GM20000 (cell line): ENCODE measurements at regions not wholly inside any gene's neighbourhood (a gene's known extent, or its start where the extent isn't known, plus 50 kb on each side); places are given as distances from the start of the nearest gene placed in this dataset.

Source experiments
- DNase-seq: peaks from one replicate; pipeline ENCODE4 v3.0.0; 2012; ENCODE audit warnings: low spot score
- TF ChIP-seq, protein P1 (sequence below): IDR thresholded peaks from 2 replicates; pipeline ENCODE4 v1.5.1; 2012; ENCODE audit warnings: mild to moderate bottlenecking, control low read depth; ENCODE audit errors: extremely low read depth, missing control alignments

DNA sequence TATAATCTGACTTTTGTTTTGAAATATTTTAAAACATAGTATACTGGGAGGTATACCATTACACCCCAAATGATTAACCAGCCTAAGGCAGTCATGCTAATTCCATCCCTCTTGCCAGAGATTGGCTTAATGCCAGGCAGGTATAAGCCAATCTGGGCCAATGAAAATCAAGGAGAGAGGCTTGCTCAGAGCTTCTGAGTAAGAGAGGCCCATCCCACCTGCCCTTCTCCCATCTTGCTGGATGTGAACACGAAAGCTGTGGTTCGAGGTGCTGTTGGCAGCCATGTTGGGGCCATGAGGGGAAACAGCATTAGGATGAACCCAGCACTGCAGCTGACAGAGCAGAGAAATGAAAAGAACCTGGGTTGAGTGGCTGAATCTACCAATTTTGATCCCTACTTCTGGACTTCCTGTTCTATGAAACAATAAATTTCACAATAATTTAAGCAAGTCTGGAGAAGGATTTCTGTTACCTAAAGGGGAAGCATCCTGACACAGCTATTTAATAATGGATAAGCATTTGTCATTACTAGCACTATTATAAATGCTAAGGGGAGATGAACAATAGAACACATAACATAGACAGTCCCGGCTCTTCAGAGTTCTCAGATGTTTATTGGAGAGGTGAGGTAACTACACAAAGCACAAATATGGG is 152.3 kb downstream of the CDC5L start:
- no peak for DNase-seq
- TF ChIP-seq, protein P1, sequence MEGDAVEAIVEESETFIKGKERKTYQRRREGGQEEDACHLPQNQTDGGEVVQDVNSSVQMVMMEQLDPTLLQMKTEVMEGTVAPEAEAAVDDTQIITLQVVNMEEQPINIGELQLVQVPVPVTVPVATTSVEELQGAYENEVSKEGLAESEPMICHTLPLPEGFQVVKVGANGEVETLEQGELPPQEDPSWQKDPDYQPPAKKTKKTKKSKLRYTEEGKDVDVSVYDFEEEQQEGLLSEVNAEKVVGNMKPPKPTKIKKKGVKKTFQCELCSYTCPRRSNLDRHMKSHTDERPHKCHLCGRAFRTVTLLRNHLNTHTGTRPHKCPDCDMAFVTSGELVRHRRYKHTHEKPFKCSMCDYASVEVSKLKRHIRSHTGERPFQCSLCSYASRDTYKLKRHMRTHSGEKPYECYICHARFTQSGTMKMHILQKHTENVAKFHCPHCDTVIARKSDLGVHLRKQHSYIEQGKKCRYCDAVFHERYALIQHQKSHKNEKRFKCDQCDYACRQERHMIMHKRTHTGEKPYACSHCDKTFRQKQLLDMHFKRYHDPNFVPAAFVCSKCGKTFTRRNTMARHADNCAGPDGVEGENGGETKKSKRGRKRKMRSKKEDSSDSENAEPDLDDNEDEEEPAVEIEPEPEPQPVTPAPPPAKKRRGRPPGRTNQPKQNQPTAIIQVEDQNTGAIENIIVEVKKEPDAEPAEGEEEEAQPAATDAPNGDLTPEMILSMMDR: no peak

DNA sequence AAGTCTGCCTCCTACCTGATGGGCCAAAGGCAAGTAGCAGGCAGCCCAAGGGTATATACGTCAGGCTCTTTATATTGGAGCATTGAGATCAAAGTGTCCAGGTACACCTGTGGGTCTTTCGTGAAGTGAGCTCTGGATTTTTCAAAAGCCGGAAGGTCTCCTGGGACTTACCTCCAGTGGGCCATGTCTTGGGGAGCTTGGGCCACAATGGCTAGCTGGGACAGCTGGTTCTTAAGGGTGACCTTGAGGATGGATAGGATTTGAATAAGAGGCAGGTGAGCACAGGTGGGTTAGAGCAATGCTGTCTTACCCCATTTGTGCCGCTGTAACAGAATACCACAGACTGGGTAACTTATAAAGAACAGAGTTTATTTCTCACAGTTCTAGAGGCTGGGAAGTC is 153.4 kb downstream of the CDC5L start:
- TF ChIP-seq, protein P1: no peak
- DNase-seq: no peak

DNA sequence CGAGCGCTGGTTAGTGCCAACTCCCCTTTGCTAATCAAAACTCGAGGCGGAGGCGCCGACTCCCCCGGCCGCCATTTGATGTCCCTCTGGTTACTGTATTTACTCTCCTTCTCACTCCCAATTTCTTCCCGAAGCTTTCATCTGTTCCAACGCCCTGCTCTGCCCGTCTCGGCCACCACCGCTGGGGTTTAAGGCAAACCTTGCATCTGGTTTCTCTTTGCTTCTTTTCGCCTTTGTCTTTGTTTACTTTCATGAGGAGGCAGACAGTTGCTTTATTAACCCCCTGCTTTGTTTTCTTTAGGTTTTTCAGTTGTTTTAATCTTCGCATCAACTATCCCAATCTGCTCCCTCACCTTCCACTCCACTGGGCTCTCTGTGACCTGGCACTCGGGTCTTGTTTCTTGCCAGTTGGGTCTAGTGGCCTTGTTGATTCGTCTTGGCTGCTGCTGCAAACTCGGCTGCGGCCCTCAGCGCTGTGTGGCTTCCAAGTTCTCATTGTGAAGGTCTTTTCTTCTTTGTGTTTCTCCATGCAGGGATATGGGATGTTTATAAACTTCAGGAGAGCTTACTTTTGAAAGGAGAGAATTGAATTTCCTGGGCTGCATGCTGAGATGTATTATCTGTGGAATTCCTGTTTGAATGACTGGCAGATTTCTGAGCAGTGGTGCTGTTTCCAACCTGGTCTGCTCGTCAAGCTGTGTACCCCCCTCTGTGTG is 155.1 kb downstream of the CDC5L start:
- TF ChIP-seq, protein P1: no peak
- no peak for DNase-seq

DNA sequence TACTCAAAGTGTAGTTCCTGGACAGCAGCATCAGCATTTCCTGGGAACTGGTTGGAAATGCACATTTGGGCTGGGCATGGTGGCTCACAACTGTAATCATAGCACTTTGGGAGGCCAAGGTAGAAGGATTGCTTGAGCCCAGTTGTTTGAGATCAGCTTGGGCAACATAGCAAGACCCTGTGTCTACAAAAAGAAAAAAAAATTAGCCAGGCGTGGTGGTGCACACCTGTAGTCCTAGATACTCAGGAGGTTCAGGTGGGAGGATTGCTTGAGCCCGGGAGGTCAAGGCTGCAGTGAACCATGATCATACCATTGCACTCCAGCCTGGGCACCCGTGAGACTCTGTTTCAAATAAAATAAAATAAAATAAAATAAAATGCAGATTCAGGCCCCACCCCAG is 156.2 kb downstream of the CDC5L start:
- TF ChIP-seq, protein P1: no peak

DNA sequence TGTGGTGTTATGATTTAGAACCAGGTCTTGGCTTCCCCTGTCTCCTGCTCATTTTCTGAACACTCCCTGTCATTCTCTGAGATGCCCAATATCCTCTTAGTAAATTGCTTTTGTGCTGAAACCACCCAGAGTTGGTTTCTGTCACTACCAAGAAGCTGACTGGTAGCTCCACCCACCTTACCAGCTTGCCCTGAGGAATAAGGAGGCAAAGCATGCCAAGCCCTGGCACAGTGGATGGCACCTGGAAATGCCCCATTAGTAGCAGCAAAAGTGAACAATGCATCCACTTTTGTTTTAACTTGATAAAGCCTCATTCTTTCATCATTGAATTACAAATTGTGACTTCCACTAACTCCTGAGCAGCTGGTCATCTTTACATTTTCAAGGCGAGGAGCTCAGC is 157.7 kb downstream of the CDC5L start:
- no peak for DNase-seq
- TF ChIP-seq, protein P1: no peak

More for the DNA sequence above, 156.2 kb downstream of the CDC5L start:
- DNase-seq: no peak

DNA sequence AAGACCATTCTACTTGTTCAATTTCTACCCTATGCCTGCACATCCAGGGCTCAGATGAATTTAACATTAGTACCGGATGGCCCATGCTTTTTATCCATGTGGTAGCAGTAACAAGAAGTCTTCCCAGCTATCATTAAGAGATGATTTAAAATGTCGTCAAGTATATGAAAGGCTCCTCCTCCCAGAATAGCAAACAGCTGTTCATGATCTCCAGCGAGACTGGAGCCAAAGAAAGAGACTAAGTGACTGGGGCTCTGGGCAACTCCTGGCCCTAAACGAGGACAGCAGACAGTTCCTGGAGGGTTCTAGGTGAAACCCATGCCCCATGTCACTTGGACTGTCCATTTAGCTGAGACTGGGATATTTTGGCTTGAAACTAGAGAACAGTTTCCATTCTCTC is 160.8 kb downstream of the CDC5L start:
- TF ChIP-seq, protein P1: no peak

DNA sequence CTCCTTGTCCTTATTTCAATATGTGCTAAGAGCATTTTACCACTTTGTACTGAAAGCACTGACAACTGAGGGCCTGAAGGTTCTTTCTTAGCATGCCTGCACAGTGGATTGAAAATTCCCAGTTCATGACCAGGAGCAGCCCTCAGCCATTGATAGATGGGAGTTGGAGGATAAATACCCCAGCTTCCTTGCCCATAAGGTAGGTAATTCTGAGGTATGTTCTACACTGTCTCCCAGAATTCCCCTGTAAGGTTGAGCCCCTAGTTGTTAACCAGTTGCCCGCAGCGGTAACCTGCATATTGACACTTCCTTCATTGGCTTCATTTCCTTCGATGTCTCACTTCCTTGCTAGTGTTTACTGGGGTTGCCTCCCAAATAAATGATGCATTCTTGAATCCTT is 162.0 kb downstream of the CDC5L start:
- TF ChIP-seq, protein P1: no peak

More for the DNA sequence above, 160.8 kb downstream of the CDC5L start:
- no peak for DNase-seq

More for the DNA sequence above, 162.0 kb downstream of the CDC5L start:
- no peak for DNase-seq
